Esophagus (tissue), 2 donors: ENCODE measurements at regions not wholly inside any gene's neighbourhood (a gene's known extent, or its start where the extent isn't known, plus 50 kb on each side); places are given as distances from the start of the nearest gene placed in this dataset.

Source experiments
- H3K27ac ChIP-seq, 2 donors: one replicate each; pipeline ENCODE4 v1.5.1; 2013; ENCODE audit warnings: low read depth in 2 of 2, mild to moderate bottlenecking in 2 of 2, inconsistent platforms in 1 of 2, low read length in 1 of 2, moderate library complexity in 1 of 2
- H3K27me3 ChIP-seq, 2 donors: one replicate each; pipeline ENCODE4 v1.6.1; 2013; ENCODE audit warnings: low read length in 2 of 2, control low read depth in 1 of 2, mild to moderate bottlenecking in 1 of 2; ENCODE audit not compliant: insufficient read depth in 2 of 2, control insufficient read depth in 1 of 2
- H3K36me3 ChIP-seq, 2 donors: one replicate each; pipeline ENCODE4 v1.6.1; 2013; ENCODE audit warnings: low read length in 1 of 2; ENCODE audit not compliant: control insufficient read depth in 2 of 2, insufficient read depth in 2 of 2
- H3K4me1 ChIP-seq, 2 donors: one replicate each; pipeline ENCODE4 v1.6.1; 2013; ENCODE audit warnings: low read length in 1 of 2; ENCODE audit not compliant: control insufficient read depth in 2 of 2, insufficient read depth in 2 of 2
- H3K4me3 ChIP-seq, 2 donors: one replicate each; pipeline ENCODE4 v1.5.1; 2013; ENCODE audit warnings: low read length in 2 of 2, mild to moderate bottlenecking in 2 of 2, low read depth in 1 of 2, moderate library complexity in 1 of 2
- H3K9me3 ChIP-seq, 2 donors: one replicate each; pipeline ENCODE4 v1.6.1; 2013; ENCODE audit warnings: mild to moderate bottlenecking in 2 of 2, low read depth in 1 of 2, low read length in 1 of 2, moderate library complexity in 1 of 2; ENCODE audit not compliant: control insufficient read depth in 2 of 2, insufficient read depth in 1 of 2
- WGBS, 2 donors: extraction: QIAGEN DNeasy Blood & Tissue Kit; methylation state at CpG; one replicate each; pipeline ENCODE4 v1.1.7; 2013; 5-methylcytosine and 5-hydroxymethylcytosine counted together
- donor health status: healthy with polysubstance abuse.
- donor health status: Bipolar disorder and iron deficiency.

- H3K4me1 ChIP-seq = no peaks in the 10 kb centered on the region
- no peak overlapping the region for H3K4me3 ChIP-seq
- H3K9me3 ChIP-seq = no peaks in the 10 kb centered on the region
- no peak overlapping the region for H3K27ac ChIP-seq
- H3K27me3 ChIP-seq = no peaks in the 10 kb centered on the region
- 60 to 61% methylated on average over 3 of the region's 3 CpGs for WGBS, 2 donors
- no peaks in the 10 kb centered on the region for H3K36me3 ChIP-seq
Observed at GRCh38 chr4:157664726-157665125, 444.2 kb downstream of the GRIA2 start.

- 63 to 68% methylated on average over 6 of the region's 6 CpGs for WGBS, 2 donors
- Histone ChIP-seq H3K9me3 (no peaks in the 10 kb centered on the region), H3K4me1 (no peaks in the 10 kb centered on the region), H3K27ac (no peak overlapping the region), H3K36me3 (no peaks in the 10 kb centered on the region), H3K4me3 (no peak overlapping the region), H3K27me3 (no peaks in the 10 kb centered on the region)
Observed at GRCh38 chr4:157655096-157655809, 434.7 kb downstream of the GRIA2 start.

- Histone ChIP-seq H3K9me3 (no peaks in the 10 kb centered on the region), H3K27ac (no peak overlapping the region), H3K4me1 (no peaks in the 10 kb centered on the region), H3K27me3 (no peaks in the 10 kb centered on the region), H3K36me3 (no peaks in the 10 kb centered on the region), H3K4me3 (no peak overlapping the region)
Observed at GRCh38 chr4:157643257-157643656, 422.7 kb downstream of the GRIA2 start.

- H3K4me3 ChIP-seq = no peak overlapping the region
- H3K36me3 ChIP-seq = no peaks in the 10 kb centered on the region
- WGBS, 2 donors = 94 to 98% methylated on average over 3 of the region's 3 CpGs
- H3K27ac ChIP-seq = no peak overlapping the region
- H3K27me3 ChIP-seq = no peaks in the 10 kb centered on the region
- no peaks in the 10 kb centered on the region for H3K9me3 ChIP-seq
- H3K4me1 ChIP-seq = no peaks in the 10 kb centered on the region
Observed at GRCh38 chr4:157634057-157634456, 413.5 kb downstream of the GRIA2 start.

- Histone ChIP-seq H3K4me3 (no peak overlapping the region), H3K9me3 (no peaks in the 10 kb centered on the region), H3K4me1 (no peaks in the 10 kb centered on the region), H3K36me3 (no peaks in the 10 kb centered on the region), H3K27me3 (no peaks in the 10 kb centered on the region), H3K27ac (no peak overlapping the region)
- 93 to 95% methylated on average over 7 of the region's 7 CpGs for WGBS, 2 donors
Observed at GRCh38 chr4:157616741-157617472, 396.4 kb downstream of the GRIA2 start.

- 58 to 69% methylated on average over 1 of the region's 1 CpG for WGBS, 2 donors
- no peaks in the 10 kb centered on the region for H3K36me3 ChIP-seq
- H3K4me1 ChIP-seq = no peaks in the 10 kb centered on the region
- H3K27ac ChIP-seq = no peak overlapping the region
- H3K4me3 ChIP-seq = no peak overlapping the region
- H3K27me3 ChIP-seq = no peaks in the 10 kb centered on the region
- no peaks in the 10 kb centered on the region for H3K9me3 ChIP-seq
Observed at GRCh38 chr4:157607996-157608395, 387.5 kb downstream of the GRIA2 start.

GRCh38 chr4:157600583-157600982, 380.1 kb downstream of the GRIA2 start:
- no peak overlapping the region for H3K27ac ChIP-seq
- H3K4me3 ChIP-seq = no peak overlapping the region
- WGBS, 2 donors = 64 to 66% methylated on average over 1 of the region's 1 CpG
- no peaks in the 10 kb centered on the region for H3K9me3 ChIP-seq
- H3K4me1 ChIP-seq = no peaks in the 10 kb centered on the region
- no peaks in the 10 kb centered on the region for H3K27me3 ChIP-seq
- H3K36me3 ChIP-seq = no peaks in the 10 kb centered on the region

GRCh38 chr4:157591245-157591644, 370.7 kb downstream of the GRIA2 start:
- H3K4me3 ChIP-seq = no peak overlapping the region
- no peaks in the 10 kb centered on the region for H3K4me1 ChIP-seq
- H3K27ac ChIP-seq = no peak overlapping the region
- H3K9me3 ChIP-seq = no peaks in the 10 kb centered on the region
- no peaks in the 10 kb centered on the region for H3K36me3 ChIP-seq
- H3K27me3 ChIP-seq = no peaks in the 10 kb centered on the region

- Histone ChIP-seq H3K4me1 (no peaks in the 10 kb centered on the region), H3K9me3 (no peaks in the 10 kb centered on the region), H3K36me3 (no peaks in the 10 kb centered on the region), H3K27me3 (no peaks in the 10 kb centered on the region), H3K4me3 (no peak overlapping the region), H3K27ac (no peak overlapping the region)
- WGBS, 2 donors = 62 to 63% methylated on average over 2 of the region's 2 CpGs
Observed at GRCh38 chr4:157590679-157591078, 370.2 kb downstream of the GRIA2 start.
